ENCODE measurements at regions not wholly inside any gene's neighbourhood (a gene's known extent, or its start where the extent isn't known, plus 50 kb on each side); places are given as distances from the start of the nearest gene placed in this dataset.
"Not testable (repeated sequence)": the region's sequence is repeated elsewhere in the genome, so short reads cannot be mapped to it uniquely, and the experiment has no call there.

- no peak for DNase-seq
These were observed 462.1 kb upstream of the CDIN1 start for GRCh38 chr15:36117296-36117787.

GRCh38 chr15:36126194-36126593 is 453.2 kb upstream of the CDIN1 start:
- DNase-seq: no peak

GRCh38 chr15:36130641-36131310 is 448.6 kb upstream of the CDIN1 start:
- no peak for DNase-seq

GRCh38 chr15:36133742-36134141 is 445.7 kb upstream of the CDIN1 start:
- DNase-seq: no peak

- DNase-seq: no peak
These were observed 443.4 kb upstream of the CDIN1 start for GRCh38 chr15:36136049-36136448.

- DNase-seq: no peak
These were observed 426.5 kb upstream of the CDIN1 start for GRCh38 chr15:36152936-36153335.

GRCh38 chr15:36156879-36157427 is 422.5 kb upstream of the CDIN1 start:
- DNase-seq: no peak

GRCh38 chr15:36160351-36160750 is 419.1 kb upstream of the CDIN1 start:
- DNase-seq: no peak

GRCh38 chr15:36161108-36161507 is 418.3 kb upstream of the CDIN1 start:
- no peak for DNase-seq

GRCh38 chr15:36161771-36162212 is 417.6 kb upstream of the CDIN1 start:
- no peak for DNase-seq

GRCh38 chr15:36163983-36164382 is 415.4 kb upstream of the CDIN1 start:
- not testable (repeated sequence) for DNase-seq

- DNase-seq: no peak
These were observed 406.5 kb upstream of the CDIN1 start for GRCh38 chr15:36172955-36173354.

GRCh38 chr15:36175186-36175740 is 404.2 kb upstream of the CDIN1 start:
- DNase-seq: no peak

GRCh38 chr15:36175741-36176291 is 403.6 kb upstream of the CDIN1 start:
- DNase-seq: no peak

- DNase-seq: peak; percentile 93
These were observed 401.7 kb upstream of the CDIN1 start for GRCh38 chr15:36177590-36178302.

- DNase-seq: no peak
These were observed 401.2 kb upstream of the CDIN1 start for GRCh38 chr15:36178303-36178633.

- no peak for DNase-seq
These were observed 396.2 kb upstream of the CDIN1 start for GRCh38 chr15:36183201-36183600.

- DNase-seq: no peak
These were observed 394.0 kb upstream of the CDIN1 start for GRCh38 chr15:36185438-36185837.

- DNase-seq: no peak
These were observed 393.6 kb upstream of the CDIN1 start for GRCh38 chr15:36185845-36186244.

- no peak for DNase-seq
These were observed 393.1 kb upstream of the CDIN1 start for GRCh38 chr15:36186376-36186775.

GRCh38 chr15:36191459-36191858 is 388.0 kb upstream of the CDIN1 start:
- DNase-seq: no peak

GRCh38 chr15:36195361-36196007 is 383.9 kb upstream of the CDIN1 start:
- DNase-seq: not testable (repeated sequence)

All from NCI-H1105 treated with DMSO at 0.1 percent for 48 hours (cell line).